Neural cell (in vitro differentiated cells): ENCODE measurements at regions not wholly inside any gene's neighbourhood (a gene's known extent, or its start where the extent isn't known, plus 50 kb on each side); places are given as distances from the start of the nearest gene placed in this dataset.

Source experiments
- EP300 ChIP-seq: fragments of 450-650 bp; conservative IDR thresholded peaks from 2 replicates; pipeline ENCODE4 v1.6.1; 2014; ENCODE audit warnings: antibody characterized with exemption, mild to moderate bottlenecking, moderate library complexity; ENCODE audit not compliant: poor library complexity, severe bottlenecking
- REST ChIP-seq: IDR thresholded peaks from 2 replicates; pipeline ENCODE4 v1.6.1; 2012; ENCODE audit warnings: borderline replicate concordance
- TAF1 ChIP-seq: IDR thresholded peaks from 2 replicates; pipeline ENCODE4 v1.6.1; 2012; ENCODE audit warnings: low read depth

DNA sequence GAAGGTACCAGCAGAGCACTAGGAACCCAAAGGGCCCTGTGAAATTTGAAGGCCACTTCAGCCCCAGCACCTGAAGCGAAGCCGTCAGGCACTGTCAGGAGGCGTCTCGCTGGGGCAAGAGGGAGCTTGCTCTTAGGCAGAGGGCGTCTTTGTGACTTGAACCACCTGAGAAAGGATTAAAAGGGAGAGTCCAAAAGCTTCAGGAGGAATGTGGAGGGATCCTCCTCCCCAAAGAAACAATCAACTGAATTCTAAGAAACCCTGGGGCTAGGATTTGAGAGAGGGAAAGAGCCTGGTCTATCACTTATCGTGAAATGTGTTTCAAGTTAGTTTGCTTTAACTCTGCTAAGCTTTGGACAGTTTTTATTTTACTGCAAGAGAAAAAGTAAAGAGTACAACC is 324.9 kb upstream of the SOX11 start:
- TF ChIP-seq REST: no peak
- TF ChIP-seq EP300: no peak
- no peak for TF ChIP-seq TAF1
